HepG2 (cell line): ENCODE measurements at regions not wholly inside any gene's neighbourhood (a gene's known extent, or its start where the extent isn't known, plus 50 kb on each side); places are given as distances from the start of the nearest gene placed in this dataset.

Experiments
- ATAC-seq: fragments of 200-7000 bp; cut with Tn5 transposase; 3 replicates; pipeline ENCODE4 v1.9.1; 2020; ENCODE audit warnings: mild to moderate bottlenecking, moderate library complexity
- BruUV-seq: library from RNA; stranded (reverse); fragments of 400-500 nt; replicated peaks from 2 replicates; lab custom pipeline; 2021; lab: Mats Ljungman, UMichigan
- CTCF ChIA-PET: fragments of 300-600 bp; formaldehyde crosslinking; extraction: SDS; loops from one replicate; lab custom pipeline; 2021; ENCODE audit warnings: low total read pairs, inconsistent platforms, low intra/inter-chr PET ratio; lab: Yijun Ruan, JAX
- POLR2A ChIA-PET: fragments of 350-600 bp; sonication (Branson Sonifier 250); formaldehyde crosslinking; loops from one replicate; lab custom pipeline; 2020; ENCODE audit warnings: antibody characterized with exemption, inconsistent platforms; lab: Yijun Ruan, JAX
- DNase-seq: peaks from one replicate; pipeline ENCODE4 v3.0.0-alpha.2; 2015; ENCODE audit warnings: low spot score
- FAIRE-seq: peaks from 3 replicates; lab custom pipeline; 2011; peaks lifted over from hg19 to GRCh38; lab: Jason Lieb, UNC
- H2AFZ ChIP-seq: one replicate; pipeline ENCODE4 v1.6.1; 2011; ENCODE audit warnings: low read length, inconsistent platforms
- H3K27ac ChIP-seq: fragments of 300-600 bp; 3 replicates; pipeline ENCODE4 v1.8.0; 2011; ENCODE audit warnings: mixed run types, mild to moderate bottlenecking, mixed read lengths, low read length, inconsistent platforms; ENCODE audit not compliant: insufficient read depth; ENCODE audit errors: extremely low read length
- H3K27me3 ChIP-seq, 2 experiments: fragments of 200-600 bp in 1 of 2; 2 replicates in 1 of 2; 3 replicates in 1 of 2; pipeline versions ENCODE4 v1.6.0 to v1.8.0; 2011; ENCODE audit warnings: low read length in 2 of 2, mild to moderate bottlenecking in 2 of 2, moderate library complexity in 2 of 2, inconsistent platforms in 1 of 2; ENCODE audit not compliant: insufficient read depth in 2 of 2, control insufficient read depth in 1 of 2
- H3K36me3 ChIP-seq, 2 experiments: fragments of 200-600 bp in 1 of 2; replicated peaks in 1 of 2; 2 replicates in 1 of 2; 3 replicates in 1 of 2; pipeline versions ENCODE4 v1.5.1 to v1.8.0; 2011; ENCODE audit warnings: low read length in 2 of 2, inconsistent platforms in 1 of 2; ENCODE audit not compliant: insufficient read depth in 2 of 2, control insufficient read depth in 1 of 2
- H3K4me1 ChIP-seq: 2 replicates; pipeline ENCODE4 v1.5.1; 2012; ENCODE audit warnings: low read length, inconsistent platforms; ENCODE audit not compliant: insufficient read depth
- H3K4me2 ChIP-seq: 2 replicates; pipeline ENCODE4 v1.6.0; 2011; ENCODE audit warnings: low read depth, low read length, inconsistent platforms
- H3K4me3 ChIP-seq, 3 experiments: fragments of 200-600 bp in 1 of 3; sonication (generic), shearing (Covaris generic) in 1 of 3; replicated peaks in 1 of 3; 2 replicates each; pipeline ENCODE4 v1.5.1; 2011 to 2016; ENCODE audit warnings: low read length in 3 of 3, inconsistent platforms in 2 of 3, low read depth in 2 of 3, mild to moderate bottlenecking in 2 of 3, control low read depth in 1 of 3, mixed read lengths in 1 of 3; ENCODE audit not compliant: insufficient read depth in 1 of 3
- H3K79me2 ChIP-seq: one replicate; pipeline ENCODE4 v1.6.1; 2011; ENCODE audit warnings: low read length, inconsistent platforms; ENCODE audit not compliant: insufficient read depth
- H3K9ac ChIP-seq: 2 replicates; pipeline ENCODE4 v1.6.0; 2011; ENCODE audit warnings: mild to moderate bottlenecking, low read depth, low read length, inconsistent platforms; ENCODE audit not compliant: insufficient read depth
- H3K9me3 ChIP-seq: 2 replicates; pipeline ENCODE4 v1.5.1; 2012; ENCODE audit warnings: mild to moderate bottlenecking, low read length
- H4K20me1 ChIP-seq: 2 replicates; pipeline ENCODE4 v1.6.0; 2011; ENCODE audit warnings: inconsistent platforms, mild to moderate bottlenecking, low read length, moderate library complexity; ENCODE audit not compliant: insufficient read depth
- BCLAF1 ChIP-seq: fragments of 450-650 bp; IDR thresholded peaks from 2 replicates; pipeline ENCODE4 v1.6.1; 2017; ENCODE audit warnings: mild to moderate bottlenecking
- MLLT10 ChIP-seq: sonication (generic); formaldehyde crosslinking; IDR thresholded peaks from 2 replicates; pipeline ENCODE4 v1.4.0; 2020; ENCODE audit warnings: missing genetic modification reagents
- PCBP1 ChIP-seq: fragments of 200-400 bp; formaldehyde crosslinking; IDR thresholded peaks from 2 replicates; pipeline ENCODE4 v1.6.1; 2017; ENCODE audit warnings: mild to moderate bottlenecking, low read depth, low read length, borderline replicate concordance
- SETDB1 ChIP-seq: sonication (generic); formaldehyde crosslinking; IDR thresholded peaks from 2 replicates; pipeline ENCODE4 v1.5.1; 2020; ENCODE audit warnings: missing genetic modification reagents, mild to moderate bottlenecking, borderline replicate concordance
- ZBTB21 ChIP-seq: sonication (generic); formaldehyde crosslinking; IDR thresholded peaks from 2 replicates; pipeline ENCODE4 v1.4.0; 2020; ENCODE audit warnings: missing genetic modification reagents
- ZBTB38 ChIP-seq: sonication (generic); formaldehyde crosslinking; IDR thresholded peaks from 2 replicates; pipeline ENCODE4 v1.5.1; 2020; ENCODE audit warnings: mild to moderate bottlenecking, missing genetic modification reagents
- ZBTB46 ChIP-seq: sonication (generic); formaldehyde crosslinking; IDR thresholded peaks from 2 replicates; pipeline ENCODE4 v1.4.0; 2020; ENCODE audit warnings: mild to moderate bottlenecking, missing genetic modification reagents, borderline replicate concordance
- ZEB1 ChIP-seq: IDR thresholded peaks from 2 replicates; pipeline ENCODE4 v1.6.1; 2012; ENCODE audit warnings: mild to moderate bottlenecking, low read depth, inconsistent platforms; ENCODE audit not compliant: insufficient replicate concordance
- ZNF275 ChIP-seq: sonication (generic); formaldehyde crosslinking; IDR thresholded peaks from 2 replicates; pipeline ENCODE4 v1.8.0; 2022; ENCODE audit warnings: missing genetic modification reagents, mild to moderate bottlenecking, inconsistent platforms, borderline replicate concordance
- ZNF569 ChIP-seq: sonication (generic); formaldehyde crosslinking; IDR thresholded peaks from 2 replicates; pipeline ENCODE4 v1.5.0; 2020; ENCODE audit warnings: mild to moderate bottlenecking, missing genetic modification reagents, moderate library complexity, borderline replicate concordance
- ZSCAN12 ChIP-seq: sonication (generic); formaldehyde crosslinking; IDR thresholded peaks from 2 replicates; pipeline ENCODE4 v1.9.0; 2021; ENCODE audit warnings: mild to moderate bottlenecking, missing genetic modification reagents
- in situ Hi-C: cut with HindIII; loops from 2 replicates; pipeline ENCODE4 v1.10.0; 2017; ENCODE audit warnings: low pct_unique_long_range_greater_than_20kb; ENCODE audit not compliant: extremely low pct_ligation_motif_present
- intact Hi-C: fragments of 100-400 bp; cut with micrococcal nuclease; formaldehyde crosslinking; loops from one replicate; pipeline ENCODE4 v1.10.0; 2022; ENCODE audit not compliant: unreplicated experiment

GRCh38 chr15:93452537-93453211 is 363.7 kb upstream of the RGMA start:
- in situ Hi-C loops = no loop called here
- BruUV-seq = no TSS peak
- Histone ChIP-seq H2AFZ (no peak overlapping the region), H3K36me3 (no peaks in the 10 kb centered on the region), H3K9me3 (no peaks in the 10 kb centered on the region), H3K4me2 (no peak overlapping the region), H4K20me1 (no peaks in the 10 kb centered on the region), H3K4me3 (no peak overlapping the region), H3K4me1 (no peaks in the 10 kb centered on the region), H3K27me3 (no peaks in the 10 kb centered on the region), H3K9ac (no peak overlapping the region), H3K79me2 (no peaks in the 10 kb centered on the region), H3K27ac (no peak overlapping the region)
- ChIA-PET POLR2A (no interaction called here), CTCF (no interaction called here)
- DNase-seq (no peak), ATAC-seq (no peak), FAIRE-seq (no peak)
- intact Hi-C loops = no loop called here
- no peak for TF ChIP-seq ZBTB46
- no peak for TF ChIP-seq ZEB1
- no peak for TF ChIP-seq PCBP1
- TF ChIP-seq ZNF569 = no peak
- no peak for TF ChIP-seq BCLAF1
- TF ChIP-seq ZBTB38 = no peak
- TF ChIP-seq MLLT10 = no peak
- no peak for TF ChIP-seq ZNF275 (CRISPR knock-in tag)
- no peak for TF ChIP-seq ZSCAN12 (CRISPR knock-in tag)
- no peak for TF ChIP-seq SETDB1
- no peak for TF ChIP-seq ZBTB21 (CRISPR knock-in tag)
